GM19025 (cell line): ENCODE measurements at regions not wholly inside any gene's neighbourhood (a gene's known extent, or its start where the extent isn't known, plus 50 kb on each side); places are given as distances from the start of the nearest gene placed in this dataset.
"Not testable (repeated sequence)": the region's sequence is repeated elsewhere in the genome, so short reads cannot be mapped to it uniquely, and the experiment has no call there.

Source experiments
- ATAC-seq: cut with Tn5 transposase; IDR thresholded peaks from one replicate; pipeline ENCODE4 v1.9.1; 2021; ENCODE audit warnings: mild to moderate bottlenecking, low read depth, moderate library complexity; ENCODE audit not compliant: unreplicated experiment

DNA sequence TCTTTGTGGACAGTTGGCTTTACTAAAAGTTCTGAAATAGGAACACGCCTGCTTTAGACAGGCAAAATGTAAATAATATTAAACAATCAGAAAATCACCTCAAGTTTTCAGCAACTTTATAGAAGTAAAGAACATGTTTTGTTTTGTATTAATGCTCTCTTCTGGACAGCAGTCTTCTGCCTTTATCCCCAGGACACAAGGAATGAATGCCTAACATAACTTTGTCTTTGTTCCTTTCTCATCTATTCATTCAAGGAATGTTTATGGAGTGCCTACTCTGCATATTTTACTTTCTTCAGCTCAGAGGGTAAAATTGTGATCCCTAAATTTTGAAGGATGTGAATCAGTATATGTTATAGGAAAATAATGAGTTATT, 325.4 kb downstream of the FOXO1 start:
- no peak for ATAC-seq

GRCh38 chr13:40341501-40341900, 324.9 kb downstream of the FOXO1 start:
- no peak for ATAC-seq

DNA sequence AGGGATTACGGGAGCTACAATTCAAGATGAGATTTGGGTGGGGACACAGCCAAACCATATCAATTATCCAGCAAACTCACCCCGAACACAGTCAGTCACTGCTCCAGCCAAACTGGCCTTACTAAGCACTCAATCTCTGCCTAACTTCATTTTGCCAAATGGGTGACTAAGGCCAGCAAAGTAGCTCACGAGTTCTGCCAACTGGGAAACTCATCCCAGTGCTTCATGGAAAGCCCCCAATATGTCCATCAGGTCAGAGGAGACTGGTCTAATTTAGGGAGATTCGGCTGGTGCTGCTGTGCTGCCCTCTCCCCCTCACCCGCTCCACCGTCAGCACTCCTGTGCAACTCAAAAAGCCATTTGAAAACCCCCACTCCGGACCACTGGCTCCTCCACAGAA, 324.0 kb downstream of the FOXO1 start:
- ATAC-seq: no peak

- no peak for ATAC-seq
These were observed 323.5 kb downstream of the FOXO1 start for GRCh38 chr13:40342901-40343300.

DNA sequence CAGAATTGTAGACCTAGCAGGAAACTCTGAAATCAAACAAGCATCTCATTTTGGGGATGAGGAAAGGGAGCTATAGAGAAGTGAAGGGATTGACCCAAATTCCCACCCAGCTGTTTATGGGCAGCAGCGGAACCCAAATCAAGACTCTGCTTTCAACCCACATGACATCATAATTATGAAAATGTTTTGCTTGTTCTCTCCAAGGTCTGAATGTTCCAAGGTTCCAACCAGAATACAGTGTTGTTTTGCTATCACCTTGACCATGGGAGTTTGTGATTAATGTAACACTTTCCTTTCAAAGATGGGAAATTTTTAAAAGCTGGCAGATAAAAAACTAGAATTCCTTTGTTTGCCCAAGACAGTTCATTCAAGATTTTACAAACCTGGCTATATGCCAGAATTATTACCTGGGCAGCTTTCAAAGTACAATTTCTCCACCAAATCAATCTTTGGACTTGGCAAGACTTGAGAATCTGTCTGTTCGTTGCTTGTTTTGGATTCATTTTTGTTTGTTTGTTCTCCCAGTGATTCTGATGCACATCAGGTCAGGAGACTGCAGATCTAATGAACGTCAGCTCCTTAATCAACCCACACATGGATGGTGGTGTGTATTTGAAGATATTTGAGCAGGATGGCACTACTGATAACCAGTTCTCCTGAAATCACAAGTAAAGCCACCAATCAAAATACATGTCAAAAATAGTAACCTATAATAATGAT, 322.7 kb downstream of the FOXO1 start:
- ATAC-seq: no peak

GRCh38 chr13:40344270-40345148, 321.9 kb downstream of the FOXO1 start:
- peak; percentile 79 for ATAC-seq

- no peak for ATAC-seq
These were observed 321.3 kb downstream of the FOXO1 start for GRCh38 chr13:40345149-40345514.

DNA sequence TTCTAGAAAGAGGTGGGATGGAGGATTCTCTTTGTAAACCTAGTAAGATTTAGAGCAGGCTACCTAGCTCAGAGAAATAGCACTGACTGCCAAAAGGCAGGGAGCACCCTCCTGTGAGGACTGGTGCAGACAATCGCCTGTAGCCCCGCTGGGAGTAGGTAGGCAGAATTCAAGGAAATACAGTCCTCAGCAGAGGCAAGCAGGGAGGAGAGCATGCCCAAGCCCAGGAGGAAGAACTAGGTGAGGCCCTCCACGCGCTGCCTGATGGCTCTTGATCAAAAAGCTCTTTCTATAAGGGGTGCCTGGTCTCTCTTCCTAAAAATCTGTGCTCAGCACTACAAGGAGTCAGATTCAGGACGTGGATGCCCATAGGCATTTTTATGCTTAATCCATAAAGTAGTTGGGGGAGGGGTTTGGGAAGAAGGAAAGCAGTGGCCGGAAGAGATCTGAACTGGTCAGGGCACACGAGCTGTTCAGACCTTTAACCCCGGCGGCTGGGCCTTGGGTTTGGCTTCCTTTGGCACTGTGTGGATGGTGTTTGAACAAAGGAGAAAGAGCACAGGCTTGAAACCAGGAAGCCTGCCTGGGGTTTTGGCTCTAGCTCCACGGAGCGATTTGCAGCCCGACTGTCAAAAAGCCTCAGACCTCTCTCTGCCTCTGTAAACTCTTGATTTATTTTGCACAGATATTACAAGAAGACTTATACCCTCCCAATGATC, 320.6 kb downstream of the FOXO1 start:
- no peak for ATAC-seq

- ATAC-seq: no peak
These were observed 319.8 kb downstream of the FOXO1 start for GRCh38 chr13:40346592-40346991.

DNA sequence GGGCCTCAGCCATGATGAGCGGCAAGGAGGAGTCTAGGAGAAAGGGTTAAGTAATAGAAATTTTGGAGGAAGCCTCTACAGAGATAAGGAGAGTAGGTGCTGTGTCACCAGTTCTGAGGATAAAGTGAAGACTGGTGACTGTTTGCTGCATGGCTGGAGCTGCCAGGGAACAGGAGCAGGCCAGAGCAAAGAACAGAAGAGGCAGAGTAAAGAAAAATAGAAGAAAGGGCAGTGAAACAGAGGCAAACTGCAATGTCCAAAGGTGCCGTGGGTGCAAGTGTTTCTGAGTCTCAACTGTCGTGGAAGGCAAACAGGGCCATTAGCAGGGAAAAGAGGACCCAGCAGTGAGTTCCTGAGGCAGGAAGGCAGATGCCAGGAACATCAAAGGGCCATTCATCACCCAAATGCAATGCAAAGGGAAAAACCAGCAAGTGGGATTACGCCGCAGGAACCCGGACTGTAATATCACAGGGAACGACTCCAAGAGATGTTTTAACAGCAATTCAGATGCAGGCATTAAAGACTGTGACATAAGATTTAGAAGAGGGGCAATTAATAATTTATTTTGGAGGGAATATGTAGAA, 318.3 kb downstream of the FOXO1 start:
- ATAC-seq: no peak

GRCh38 chr13:40350283-40350992, 316.0 kb downstream of the FOXO1 start:
- no peak for ATAC-seq

- ATAC-seq: no peak
These were observed 314.7 kb downstream of the FOXO1 start for GRCh38 chr13:40351537-40352379.

- ATAC-seq: no peak
These were observed 314.1 kb downstream of the FOXO1 start for GRCh38 chr13:40352380-40352778.

DNA sequence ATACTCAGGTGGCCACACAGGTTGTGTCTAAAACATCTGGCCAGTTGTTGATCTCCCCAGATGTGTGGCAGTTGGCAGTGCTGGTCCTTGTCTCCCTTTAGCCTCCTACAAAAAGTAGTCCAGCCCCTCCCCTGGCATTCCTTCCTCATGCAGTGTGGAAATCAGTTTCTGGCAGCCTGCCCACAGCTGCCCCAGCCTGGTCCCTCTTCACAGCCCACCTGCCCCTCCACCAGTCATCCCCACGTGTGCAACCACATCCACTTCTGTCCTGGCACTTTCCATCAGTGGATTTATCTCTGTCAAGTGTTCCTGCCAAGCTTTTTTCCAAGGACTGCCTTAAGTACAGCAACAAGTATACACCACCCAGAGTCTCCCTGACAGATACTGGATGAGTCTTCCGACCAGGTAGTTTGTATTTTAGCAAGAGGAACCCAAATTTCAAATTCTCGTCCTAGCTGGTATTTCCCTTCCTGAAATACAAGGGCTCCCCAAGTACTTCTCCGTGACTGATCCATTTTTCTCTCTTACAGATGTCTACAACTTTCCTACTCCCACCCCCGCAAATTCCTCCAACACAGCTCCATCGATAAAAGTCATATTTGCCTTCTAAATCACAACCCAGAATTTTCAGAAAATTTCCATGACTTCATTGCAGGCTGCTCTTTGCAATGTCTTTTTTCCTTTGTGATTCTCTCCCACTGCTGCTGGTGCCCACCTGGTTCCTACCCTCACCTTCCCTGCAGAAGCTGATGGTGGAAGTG, 313.5 kb downstream of the FOXO1 start:
- ATAC-seq: no peak

- ATAC-seq: no peak
These were observed 311.2 kb downstream of the FOXO1 start for GRCh38 chr13:40355126-40355724.

DNA sequence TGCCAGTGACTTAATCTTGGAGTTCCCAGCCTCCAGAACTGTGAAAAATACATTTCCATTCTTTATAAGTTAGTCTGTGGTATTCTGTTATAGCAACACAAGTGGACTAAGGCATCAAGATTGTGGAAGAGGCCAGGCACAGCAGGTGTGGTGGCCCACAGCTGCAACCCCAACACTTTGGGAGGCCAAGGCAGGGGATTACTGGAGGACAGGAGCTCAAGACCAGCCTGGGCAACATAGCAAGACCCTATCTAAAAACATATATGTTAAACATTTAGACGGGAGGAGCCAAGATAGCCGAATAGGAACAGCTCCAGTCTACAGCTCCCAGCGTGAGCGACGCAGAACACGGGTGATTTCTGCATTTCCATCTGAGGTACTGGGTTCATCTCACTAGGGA, 310.4 kb downstream of the FOXO1 start:
- no peak for ATAC-seq

- ATAC-seq: not testable (repeated sequence)
These were observed 310.0 kb downstream of the FOXO1 start for GRCh38 chr13:40356458-40356857.

GRCh38 chr13:40362502-40362901, 303.9 kb downstream of the FOXO1 start:
- no peak for ATAC-seq
